HEK293T (cell line): ENCODE measurements at regions not wholly inside any gene's neighbourhood (a gene's known extent, or its start where the extent isn't known, plus 50 kb on each side); places are given as distances from the start of the nearest gene placed in this dataset.

Experiments used
- ELF4 ChIP-seq: fragments of 450-650 bp; IDR thresholded peaks from 2 replicates; pipeline ENCODE4 v1.6.1; 2017; ENCODE audit warnings: antibody characterized with exemption
- FOXK2 ChIP-seq: fragments of 450-650 bp; IDR thresholded peaks from 2 replicates; pipeline ENCODE4 v1.6.1; 2016; ENCODE audit warnings: mild to moderate bottlenecking
- LEF1 ChIP-seq: fragments of 450-650 bp; IDR thresholded peaks from 2 replicates; pipeline ENCODE4 v1.6.1; 2017; ENCODE audit warnings: mild to moderate bottlenecking, borderline replicate concordance
- TARDBP ChIP-seq: fragments of 450-650 bp; IDR thresholded peaks from 2 replicates; pipeline ENCODE4 v1.6.1; 2016

DNA sequence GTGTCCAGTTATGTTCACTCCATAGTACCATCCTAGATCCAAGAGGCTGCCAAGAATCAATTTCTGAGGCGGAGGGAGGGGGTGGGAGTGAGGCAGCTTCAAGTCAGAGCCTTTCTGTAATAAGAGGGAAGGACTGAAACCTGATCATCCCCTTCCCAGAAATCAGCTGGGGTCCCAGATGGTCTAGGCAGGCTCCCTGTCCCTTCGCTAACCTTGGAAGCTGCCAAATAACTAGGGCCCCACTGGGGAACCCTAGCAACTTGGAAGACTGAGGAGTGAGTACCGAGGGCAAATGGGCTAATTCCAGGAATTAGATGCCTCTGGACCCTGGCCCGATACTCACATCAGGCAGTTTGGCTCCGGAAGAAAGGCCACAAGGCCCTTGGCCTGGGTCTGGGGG is 113.3 kb downstream of the NAV1 start:
- TF ChIP-seq LEF1 (no peak), TARDBP (no peak), FOXK2 (no peak), ELF4 (no peak)
